Islet of Langerhans (tissue), 1 donor: ENCODE measurements at regions not wholly inside any gene's neighbourhood (a gene's known extent, or its start where the extent isn't known, plus 50 kb on each side); places are given as distances from the start of the nearest gene placed in this dataset.
"Not testable (repeated sequence)": the region's sequence is repeated elsewhere in the genome, so short reads cannot be mapped to it uniquely, and the experiment has no call there.

Experiments
- FAIRE-seq: peaks from one replicate; lab custom pipeline; 2011; peaks lifted over from hg19 to GRCh38; lab: Jason Lieb, UNC

- FAIRE-seq, result no peak
Observed at GRCh38 chr1:182003953-182004586, 57.4 kb downstream of the ZNF648 start.

- no peak for FAIRE-seq
Observed at GRCh38 chr1:182003025-182003725, 58.3 kb downstream of the ZNF648 start.

DNA sequence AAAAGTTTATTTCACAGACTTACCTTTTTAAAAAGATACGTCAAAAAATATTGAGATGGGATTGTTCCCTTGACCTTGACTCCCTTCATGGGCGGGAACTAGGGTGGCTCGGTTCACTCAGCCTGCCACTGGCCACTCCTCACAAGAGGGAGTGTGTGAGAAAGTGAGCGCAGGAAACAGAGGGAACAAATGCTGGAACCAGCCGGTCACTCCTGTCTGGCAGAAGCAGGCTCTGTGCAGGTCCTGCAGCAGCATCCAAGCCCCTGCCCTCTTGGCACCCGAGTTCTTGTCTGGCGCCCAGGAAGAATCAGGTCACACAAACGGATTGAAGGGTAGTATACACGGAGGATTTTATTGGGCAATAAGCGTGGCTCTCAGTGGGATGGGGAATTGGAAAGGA lies 58.9 kb downstream of the ZNF648 start:
- no peak for FAIRE-seq

DNA sequence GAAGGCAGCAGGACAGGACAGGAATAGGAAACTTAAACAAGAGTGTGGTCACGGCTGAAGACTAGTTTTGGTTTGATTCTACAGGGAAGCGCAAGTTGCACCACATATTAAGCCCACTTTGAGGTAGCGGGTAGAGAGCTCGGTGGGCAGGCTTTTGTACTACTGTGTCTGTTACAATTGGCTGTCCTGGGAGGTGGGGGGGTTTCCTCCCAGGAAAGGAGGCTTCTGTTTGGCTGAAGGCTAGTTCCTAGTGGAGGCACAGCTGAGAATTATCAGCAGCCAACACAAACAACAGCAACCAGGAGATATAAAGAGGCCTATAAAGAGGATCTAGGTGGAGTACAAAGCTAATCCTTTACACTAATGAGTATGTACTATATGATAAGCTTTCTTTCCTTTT lies 62.7 kb downstream of the ZNF648 start:
- no peak for FAIRE-seq

DNA sequence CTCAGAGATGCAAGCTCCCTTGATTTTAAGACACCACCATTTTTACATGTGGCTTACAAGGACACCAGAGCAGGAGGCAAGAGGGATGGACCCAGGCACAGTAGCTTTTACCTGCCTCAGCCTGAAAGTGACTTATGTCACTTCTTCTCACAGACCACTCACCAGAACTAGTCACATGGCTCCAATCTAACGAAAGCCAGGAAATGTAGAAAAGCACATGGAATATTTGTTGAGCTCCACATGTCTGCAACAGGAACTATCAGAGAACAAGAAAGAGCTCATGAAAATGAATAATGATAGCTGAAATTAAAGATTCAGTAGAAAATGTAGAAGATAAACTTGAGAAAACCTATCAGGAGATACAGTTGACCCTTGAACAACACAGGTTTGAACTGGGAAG lies 69.4 kb downstream of the ZNF648 start:
- no peak for FAIRE-seq

DNA sequence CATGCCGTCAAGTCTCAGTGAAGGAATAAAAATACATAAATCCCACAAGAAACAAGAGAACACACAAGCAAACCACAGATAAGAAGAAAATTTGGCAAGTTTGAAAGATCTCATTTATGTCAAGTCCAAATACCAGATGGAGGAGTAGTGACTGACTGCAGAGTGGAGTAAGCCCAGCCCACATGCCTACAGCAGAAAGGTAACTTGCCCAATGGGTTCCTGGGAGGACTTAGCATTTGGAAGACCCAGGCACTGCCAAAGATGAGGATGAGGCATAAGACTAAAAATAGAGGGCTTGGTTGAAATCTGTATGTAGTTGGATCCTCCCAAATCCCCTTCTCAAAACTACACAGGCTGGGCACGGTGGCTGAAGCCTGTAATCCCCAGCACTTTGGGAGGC lies 70.8 kb downstream of the ZNF648 start:
- FAIRE-seq, result no peak

- FAIRE-seq, result no peak
Observed at GRCh38 chr1:181989261-181989920, 72.1 kb downstream of the ZNF648 start.

DNA sequence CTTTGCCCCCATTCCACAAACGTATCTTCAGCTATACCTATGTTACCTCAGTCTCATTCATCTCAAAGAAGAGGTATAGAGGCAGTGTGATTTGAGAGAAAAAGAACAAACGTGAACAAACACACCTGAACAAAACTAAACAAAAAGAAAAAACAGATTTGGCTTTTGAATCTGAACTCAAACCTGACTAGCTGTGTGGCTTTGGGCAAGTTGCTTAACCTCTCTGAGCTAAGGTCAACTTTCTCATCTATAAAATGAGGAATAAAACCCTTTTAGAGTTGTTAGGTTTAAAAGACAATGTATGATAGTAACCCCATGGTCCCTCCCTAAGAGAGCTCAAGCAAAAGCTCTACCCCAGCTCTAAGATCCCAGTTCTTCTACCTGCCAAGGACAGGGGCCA lies 73.5 kb downstream of the ZNF648 start:
- FAIRE-seq, result no peak

DNA sequence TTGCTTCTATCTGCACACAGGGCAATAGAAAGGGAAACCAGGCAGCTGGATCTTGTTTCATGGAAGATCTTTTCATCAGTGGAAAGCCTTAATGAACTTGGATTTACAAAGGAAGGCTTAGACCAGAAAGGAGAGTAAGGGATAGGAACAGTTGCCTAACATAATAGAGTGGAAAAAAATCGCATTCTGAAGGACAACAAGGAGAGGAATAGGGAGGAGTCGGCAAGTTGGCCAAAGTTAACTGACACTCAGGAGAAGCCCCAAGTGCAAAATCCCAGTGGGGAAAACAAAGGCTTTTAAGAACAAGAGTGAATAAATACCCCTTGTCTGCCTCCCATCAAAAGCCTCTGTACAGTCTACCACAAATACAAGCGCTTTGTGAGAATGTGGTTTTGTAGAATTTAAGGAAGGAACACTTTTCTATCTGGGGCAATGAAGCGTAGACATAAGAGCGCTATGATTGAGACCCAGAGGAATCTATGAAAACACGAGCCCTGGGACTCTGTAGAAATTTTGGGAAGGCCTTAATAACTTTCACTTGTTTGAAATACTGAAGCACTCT lies 74.1 kb downstream of the ZNF648 start:
- FAIRE-seq, result no peak

DNA sequence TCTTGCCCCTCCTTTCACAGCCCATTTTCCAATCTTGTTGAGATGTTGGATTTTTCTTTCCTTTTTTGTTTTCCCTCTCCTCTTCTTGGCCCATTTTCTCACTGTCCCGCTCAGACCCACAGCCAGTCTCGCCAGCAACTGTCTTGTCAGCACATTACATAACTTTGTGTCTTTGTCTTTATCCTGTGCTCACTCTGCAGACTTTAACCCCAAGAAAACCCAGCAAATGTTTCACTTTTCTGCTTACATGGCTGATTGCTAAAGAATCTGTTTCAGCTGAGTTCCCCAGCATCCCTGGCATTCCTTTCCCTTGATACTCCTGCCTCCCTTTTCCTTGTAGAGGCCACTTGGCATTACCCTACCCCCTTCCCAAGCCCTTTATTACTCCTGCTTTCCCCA lies 74.6 kb downstream of the ZNF648 start:
- FAIRE-seq, result no peak

DNA sequence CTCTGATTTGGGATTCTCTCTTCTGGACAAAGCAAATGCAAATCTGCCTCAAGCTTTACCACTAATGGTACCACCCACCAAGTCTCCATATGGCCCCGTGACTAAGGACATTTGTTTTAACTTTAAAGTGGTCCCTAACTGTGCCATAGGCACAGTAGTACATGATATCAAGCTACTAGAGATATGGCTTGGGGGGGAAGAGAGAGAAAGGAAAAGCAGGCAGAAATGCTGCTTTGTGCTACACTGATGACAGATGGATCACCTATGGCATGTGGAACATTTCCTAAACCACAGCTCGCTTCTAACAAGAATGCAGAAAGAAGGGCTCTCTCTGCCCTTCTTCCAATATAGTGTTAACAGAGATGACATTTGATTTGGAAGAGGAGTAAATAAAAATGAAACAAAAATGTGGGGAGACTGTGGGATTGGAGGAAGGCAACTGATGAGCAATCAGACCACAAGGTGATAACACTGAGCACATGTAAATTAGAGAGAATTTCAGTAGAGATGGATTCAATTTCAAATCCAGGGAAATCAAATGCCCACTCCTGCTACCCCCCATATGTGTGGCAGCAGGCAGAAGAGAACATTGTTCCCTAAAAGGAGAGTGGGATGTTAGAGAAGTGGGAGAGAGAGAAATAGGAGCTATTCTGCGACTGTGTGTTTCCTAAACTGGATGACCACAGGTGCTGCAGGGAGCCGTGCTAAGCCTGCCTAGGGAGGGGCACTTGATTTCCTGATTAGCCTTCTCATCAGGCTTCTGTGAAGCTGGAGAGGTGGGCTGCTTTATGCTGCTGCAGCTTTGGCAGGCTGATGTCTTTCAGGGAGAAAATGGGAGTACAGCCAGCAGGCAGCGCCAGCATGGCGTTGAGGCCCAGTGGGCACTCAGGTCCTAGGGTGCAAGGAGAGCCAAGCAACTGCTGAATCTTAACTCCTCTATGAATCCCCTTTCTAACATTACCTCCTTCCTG lies 75.3 kb downstream of the ZNF648 start:
- no peak for FAIRE-seq

GRCh38 chr1:181985281-181985680 lies 76.2 kb downstream of the ZNF648 start:
- FAIRE-seq, result no peak

DNA sequence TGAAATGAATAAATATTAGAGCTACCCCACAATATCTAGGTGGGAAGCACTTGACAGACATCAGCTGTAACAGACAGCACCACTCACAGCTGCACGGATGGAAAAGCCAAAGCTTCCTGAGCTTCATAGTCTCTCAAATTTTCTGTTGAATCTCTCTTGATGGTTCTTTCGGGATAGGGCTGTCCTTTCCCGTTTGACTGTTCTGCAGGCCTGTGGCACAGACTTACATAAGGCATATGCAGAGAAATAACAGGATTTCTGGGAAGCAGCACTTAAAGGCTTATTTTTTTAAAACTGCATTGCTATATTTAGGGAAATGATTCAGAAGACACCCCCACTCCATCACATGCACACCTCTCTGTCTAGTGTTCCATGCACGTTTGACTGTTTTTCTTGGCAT lies 77.5 kb downstream of the ZNF648 start:
- FAIRE-seq, result no peak

DNA sequence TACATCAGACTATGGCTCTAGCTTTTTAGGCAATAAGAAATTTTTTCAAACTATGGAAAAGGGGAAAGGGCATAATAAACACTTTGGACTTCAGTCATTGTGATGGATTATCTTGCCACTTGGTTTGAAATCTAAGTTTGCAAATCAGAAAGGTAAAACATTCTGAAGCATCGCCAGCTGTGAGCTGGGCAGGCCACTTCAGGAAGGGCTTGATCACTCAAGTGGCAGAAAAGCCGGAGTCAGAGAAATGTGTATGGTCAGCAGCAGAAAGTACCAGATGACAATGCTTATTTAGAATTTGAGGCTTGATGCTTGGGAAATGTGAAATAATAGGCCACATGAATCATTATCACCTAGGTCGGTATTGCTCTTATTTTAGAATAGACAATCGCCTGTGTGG lies 79.7 kb downstream of the ZNF648 start:
- no peak for FAIRE-seq

DNA sequence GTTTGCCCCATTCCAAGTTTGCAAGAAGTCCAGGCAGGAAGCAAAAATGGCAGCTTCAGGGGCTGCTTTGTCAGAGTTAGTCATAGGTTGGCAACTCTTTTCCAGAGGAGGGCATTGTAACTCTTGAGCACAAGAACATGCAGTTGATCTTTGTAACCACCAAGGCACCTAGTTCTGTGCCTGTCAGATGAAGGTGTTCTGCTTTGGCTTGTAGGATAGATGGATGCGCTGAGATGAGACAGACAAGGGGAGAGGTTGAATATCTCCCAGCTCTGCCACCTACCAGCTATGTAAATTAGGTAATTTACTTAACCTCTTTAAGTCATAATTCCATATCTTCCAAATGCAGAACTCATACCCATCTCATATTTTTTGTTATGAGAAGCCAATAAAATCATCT lies 89.3 kb downstream of the ZNF648 start:
- FAIRE-seq, result no peak

GRCh38 chr1:181971424-181971823 lies 90.1 kb downstream of the ZNF648 start:
- no peak for FAIRE-seq

- no peak for FAIRE-seq
Observed at GRCh38 chr1:181969902-181970301, 91.6 kb downstream of the ZNF648 start.

DNA sequence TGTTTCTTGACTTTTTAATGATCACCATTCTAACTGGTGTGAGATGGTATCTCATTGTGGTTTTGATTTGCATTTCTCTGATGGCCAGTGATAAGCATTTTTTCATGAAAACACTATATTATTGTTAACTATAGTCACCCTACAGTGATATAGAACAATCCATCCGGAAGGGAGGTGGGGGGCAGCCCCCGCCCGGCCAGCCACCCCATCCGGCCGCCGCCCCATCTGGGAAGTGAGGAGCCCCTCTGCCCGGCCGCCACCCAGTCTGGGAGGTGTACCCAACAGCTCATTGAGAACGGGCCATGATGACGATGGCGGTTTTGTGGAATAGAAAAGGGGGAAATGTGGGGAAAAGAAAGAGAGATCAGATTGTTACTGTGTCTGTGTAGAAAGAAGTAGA lies 106.8 kb downstream of the ZNF648 start:
- FAIRE-seq, result not testable (repeated sequence)

DNA sequence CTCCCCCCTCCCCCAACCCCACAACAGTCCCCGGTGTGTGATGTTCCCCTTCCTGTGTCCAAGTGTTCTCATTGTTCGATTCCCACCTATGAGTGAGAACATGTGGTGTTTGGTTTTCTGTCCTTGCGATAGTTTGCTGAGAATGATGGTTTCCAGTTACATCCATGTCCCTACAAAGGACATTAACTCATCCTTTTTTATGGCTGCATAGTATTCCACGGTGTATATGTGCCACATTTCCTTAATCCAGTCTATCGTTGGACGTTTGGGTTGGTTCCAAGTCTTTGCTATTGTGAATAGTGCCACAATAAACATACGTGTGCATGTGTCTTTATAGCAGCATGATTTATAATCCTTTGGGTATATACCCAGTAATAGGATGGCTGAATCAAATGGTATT lies 107.3 kb downstream of the ZNF648 start:
- not testable (repeated sequence) for FAIRE-seq

DNA sequence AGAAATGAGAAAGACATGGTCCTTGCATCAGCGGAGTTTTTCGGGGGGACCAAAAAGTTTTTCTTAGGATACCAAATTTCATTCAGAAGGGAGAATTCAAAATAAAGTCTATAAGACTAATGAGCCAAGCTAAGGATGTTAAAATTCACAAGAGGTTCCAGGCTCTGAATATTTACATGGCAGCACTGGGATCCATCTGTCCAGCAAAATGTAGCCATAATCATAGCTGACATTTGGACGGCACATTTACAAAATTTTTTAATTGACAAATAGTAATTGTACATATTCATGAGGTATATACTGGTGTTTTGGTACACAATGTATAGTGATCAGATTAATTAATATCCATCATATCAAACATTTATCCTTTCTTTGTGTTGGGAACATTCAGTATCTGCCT lies 107.9 kb downstream of the ZNF648 start:
- no peak for FAIRE-seq

DNA sequence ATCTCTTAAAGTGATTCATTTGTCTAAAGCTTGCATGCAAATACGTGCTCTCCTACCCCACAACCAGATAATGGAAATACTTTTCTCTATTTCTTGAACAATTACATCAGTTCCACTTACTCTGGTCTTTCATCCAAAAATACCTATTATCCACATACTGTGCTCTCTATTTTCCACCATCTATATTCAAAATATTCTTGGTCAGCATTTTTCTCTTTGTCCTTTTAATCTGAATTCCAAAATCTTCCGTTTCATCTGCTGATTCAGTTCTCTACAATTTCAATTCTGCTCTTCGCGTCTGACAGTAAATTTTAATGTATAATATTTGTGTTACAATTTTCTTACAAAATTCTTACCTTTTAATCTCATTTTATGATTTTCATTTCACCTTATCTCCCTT lies 110.3 kb downstream of the ZNF648 start:
- no peak for FAIRE-seq

- no peak for FAIRE-seq
Observed at GRCh38 chr1:181949500-181949899, 112.0 kb downstream of the ZNF648 start.
